IPS DF 4.7 (cell line): ENCODE measurements at regions not wholly inside any gene's neighbourhood (a gene's known extent, or its start where the extent isn't known, plus 50 kb on each side); places are given as distances from the start of the nearest gene placed in this dataset.
"Not testable (repeated sequence)": the region's sequence is repeated elsewhere in the genome, so short reads cannot be mapped to it uniquely, and the experiment has no call there.

ENCODE experiments used
- DNase-seq: peaks from one replicate; pipeline ENCODE4 v3.0.0-alpha.2; 2013; ENCODE audit warnings: low spot score; ENCODE audit errors: extremely low read depth

- DNase-seq: no peak
Observed at GRCh38 chr13:109401307-109401706, 385.1 kb downstream of the IRS2 start.

- no peak for DNase-seq
Observed at GRCh38 chr13:109400624-109401257, 385.6 kb downstream of the IRS2 start.

- DNase-seq: no peak
Observed at GRCh38 chr13:109400209-109400608, 386.2 kb downstream of the IRS2 start.

GRCh38 chr13:109398071-109398470, 388.3 kb downstream of the IRS2 start:
- not testable (repeated sequence) for DNase-seq

GRCh38 chr13:109397285-109397684, 389.1 kb downstream of the IRS2 start:
- no peak for DNase-seq

- DNase-seq: no peak
Observed at GRCh38 chr13:109396266-109396665, 390.1 kb downstream of the IRS2 start.

- no peak for DNase-seq
Observed at GRCh38 chr13:109395014-109395413, 391.4 kb downstream of the IRS2 start.

- DNase-seq: no peak
Observed at GRCh38 chr13:109394311-109394988, 391.9 kb downstream of the IRS2 start.

GRCh38 chr13:109393045-109393444, 393.3 kb downstream of the IRS2 start:
- DNase-seq: no peak

GRCh38 chr13:109390391-109390790, 396.0 kb downstream of the IRS2 start:
- no peak for DNase-seq

- no peak for DNase-seq
Observed at GRCh38 chr13:109389892-109390345, 396.5 kb downstream of the IRS2 start.

GRCh38 chr13:109389456-109389855, 396.9 kb downstream of the IRS2 start:
- DNase-seq: no peak

GRCh38 chr13:109387471-109387870, 398.9 kb downstream of the IRS2 start:
- no peak for DNase-seq

- DNase-seq: no peak
Observed at GRCh38 chr13:109385242-109385560, 401.2 kb downstream of the IRS2 start.

GRCh38 chr13:109384491-109385241, 401.7 kb downstream of the IRS2 start:
- DNase-seq: no peak

GRCh38 chr13:109383683-109384082, 402.7 kb downstream of the IRS2 start:
- DNase-seq: no peak

- no peak for DNase-seq
Observed at GRCh38 chr13:109381546-109382180, 404.7 kb downstream of the IRS2 start.

- DNase-seq: no peak
Observed at GRCh38 chr13:109380457-109380856, 405.9 kb downstream of the IRS2 start.

GRCh38 chr13:109379930-109380329, 406.5 kb downstream of the IRS2 start:
- no peak for DNase-seq

- DNase-seq: no peak
Observed at GRCh38 chr13:109376936-109377335, 409.4 kb downstream of the IRS2 start.

- no peak for DNase-seq
Observed at GRCh38 chr13:109374609-109375200, 411.7 kb downstream of the IRS2 start.

- DNase-seq: no peak
Observed at GRCh38 chr13:109372666-109373065, 413.7 kb downstream of the IRS2 start.
